Activated CD8-positive, alpha-beta memory T cell treated with anti-CD3 and anti-CD28 coated beads, Interleukin-2, amount 50 U/mL, for 24 hours (primary cell): ENCODE measurements at regions not wholly inside any gene's neighbourhood (a gene's known extent, or its start where the extent isn't known, plus 50 kb on each side); places are given as distances from the start of the nearest gene placed in this dataset.
"Not testable (repeated sequence)": the region's sequence is repeated elsewhere in the genome, so short reads cannot be mapped to it uniquely, and the experiment has no call there.

Experiments
- DNase-seq: peaks from one replicate; pipeline ENCODE4 v3.0.0-alpha.2; 2020; ENCODE audit errors: extremely low read depth

GRCh38 chr15:26075770-26076169 is 212.6 kb upstream of the ATP10A start:
- DNase-seq: no peak

- DNase-seq: no peak
Measured at GRCh38 chr15:26073430-26074333, 210.6 kb upstream of the ATP10A start.

- no peak for DNase-seq
Measured at GRCh38 chr15:26070095-26070532, 207.0 kb upstream of the ATP10A start.

GRCh38 chr15:26069231-26069641 is 206.1 kb upstream of the ATP10A start:
- DNase-seq: no peak

GRCh38 chr15:26066896-26067295 is 203.8 kb upstream of the ATP10A start:
- no peak for DNase-seq

GRCh38 chr15:26065723-26066122 is 202.6 kb upstream of the ATP10A start:
- no peak for DNase-seq

GRCh38 chr15:26061248-26061647 is 198.1 kb upstream of the ATP10A start:
- DNase-seq: no peak

- not testable (repeated sequence) for DNase-seq
Measured at GRCh38 chr15:26056766-26057165, 193.6 kb upstream of the ATP10A start.

- no peak for DNase-seq
Measured at GRCh38 chr15:26051761-26052675, 188.9 kb upstream of the ATP10A start.

GRCh38 chr15:26050984-26051383 is 187.9 kb upstream of the ATP10A start:
- DNase-seq: no peak

GRCh38 chr15:26049900-26050657 is 187.0 kb upstream of the ATP10A start:
- no peak for DNase-seq

GRCh38 chr15:26048669-26049068 is 185.5 kb upstream of the ATP10A start:
- DNase-seq: no peak

- no peak for DNase-seq
Measured at GRCh38 chr15:26045516-26045915, 182.4 kb upstream of the ATP10A start.

- DNase-seq: no peak
Measured at GRCh38 chr15:26043018-26043417, 179.9 kb upstream of the ATP10A start.

GRCh38 chr15:26038693-26039092 is 175.6 kb upstream of the ATP10A start:
- no peak for DNase-seq

GRCh38 chr15:26037369-26037768 is 174.2 kb upstream of the ATP10A start:
- DNase-seq: no peak

GRCh38 chr15:26033493-26033892 is 170.4 kb upstream of the ATP10A start:
- DNase-seq: no peak

- no peak for DNase-seq
Measured at GRCh38 chr15:26032162-26032846, 169.2 kb upstream of the ATP10A start.

GRCh38 chr15:26029586-26029985 is 166.5 kb upstream of the ATP10A start:
- not testable (repeated sequence) for DNase-seq

GRCh38 chr15:26029146-26029545 is 166.0 kb upstream of the ATP10A start:
- no peak for DNase-seq

GRCh38 chr15:26028086-26028740 is 165.1 kb upstream of the ATP10A start:
- no peak for DNase-seq
